IPS DF 4.7 (cell line): ENCODE measurements at regions not wholly inside any gene's neighbourhood (a gene's known extent, or its start where the extent isn't known, plus 50 kb on each side); places are given as distances from the start of the nearest gene placed in this dataset.
"Not testable (repeated sequence)": the region's sequence is repeated elsewhere in the genome, so short reads cannot be mapped to it uniquely, and the experiment has no call there.

ENCODE experiments used
- DNase-seq: peaks from one replicate; pipeline ENCODE4 v3.0.0-alpha.2; 2013; ENCODE audit warnings: low spot score; ENCODE audit errors: extremely low read depth

GRCh38 chr7:152504367-152504766 is 68.6 kb upstream of the KMT2C start:
- no peak for DNase-seq

- no peak for DNase-seq
These were observed 67.3 kb upstream of the KMT2C start for GRCh38 chr7:152502813-152503790.

GRCh38 chr7:152501506-152501905 is 65.7 kb upstream of the KMT2C start:
- no peak for DNase-seq

- not testable (repeated sequence) for DNase-seq
These were observed 64.2 kb upstream of the KMT2C start for GRCh38 chr7:152499969-152500368.

- DNase-seq, result no peak
These were observed 60.1 kb upstream of the KMT2C start for GRCh38 chr7:152495867-152496266.

- no peak for DNase-seq
These were observed 57.1 kb upstream of the KMT2C start for GRCh38 chr7:152492952-152493351.

- DNase-seq, result no peak
These were observed 53.2 kb upstream of the KMT2C start for GRCh38 chr7:152489044-152489443.

GRCh38 chr7:152486968-152487367 is 51.2 kb upstream of the KMT2C start:
- DNase-seq, result no peak

- no peak for DNase-seq
These were observed 50.0 kb upstream of the KMT2C start for GRCh38 chr7:152485826-152486225.
